NCI-H1105 (cell line): ENCODE measurements at regions not wholly inside any gene's neighbourhood (a gene's known extent, or its start where the extent isn't known, plus 50 kb on each side); places are given as distances from the start of the nearest gene placed in this dataset.
"Not testable (repeated sequence)": the region's sequence is repeated elsewhere in the genome, so short reads cannot be mapped to it uniquely, and the experiment has no call there.

Source experiments
- DNase-seq: peaks from one replicate; lab custom pipeline; 2025; lab: John Stamatoyannopoulos, UW

- no peak for DNase-seq
Observed at GRCh38 chr1:104309673-104310072, 560.0 kb downstream of the AMY1C start.

- no peak for DNase-seq
Observed at GRCh38 chr1:104315823-104316222, 566.1 kb downstream of the AMY1C start.

- DNase-seq: no peak
Observed at GRCh38 chr1:104322131-104322530, 572.4 kb downstream of the AMY1C start.

- no peak for DNase-seq
Observed at GRCh38 chr1:104329278-104329677, 579.6 kb downstream of the AMY1C start.

GRCh38 chr1:104331763-104332162 lies 582.1 kb downstream of the AMY1C start:
- DNase-seq: no peak

- not testable (repeated sequence) for DNase-seq
Observed at GRCh38 chr1:104337927-104338326, 588.2 kb downstream of the AMY1C start.

DNA sequence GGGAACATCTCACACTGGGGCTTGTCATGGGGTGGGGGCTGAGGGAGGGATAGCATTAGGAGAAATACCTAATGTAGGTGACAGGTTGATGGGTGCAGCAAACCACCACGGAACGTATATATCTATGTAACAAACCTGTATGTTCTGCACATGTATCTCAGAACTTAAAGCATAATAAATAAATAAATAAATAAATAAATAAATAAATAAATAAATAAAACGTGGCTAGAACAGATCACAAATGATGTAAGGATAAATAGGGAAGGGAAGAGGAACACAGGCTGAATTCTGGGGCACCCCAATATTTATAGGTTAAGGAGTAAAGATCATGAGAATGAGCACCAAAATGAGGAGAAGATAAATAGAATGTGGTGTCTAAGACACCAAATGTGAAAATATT lies 592.2 kb downstream of the AMY1C start:
- no peak for DNase-seq

DNA sequence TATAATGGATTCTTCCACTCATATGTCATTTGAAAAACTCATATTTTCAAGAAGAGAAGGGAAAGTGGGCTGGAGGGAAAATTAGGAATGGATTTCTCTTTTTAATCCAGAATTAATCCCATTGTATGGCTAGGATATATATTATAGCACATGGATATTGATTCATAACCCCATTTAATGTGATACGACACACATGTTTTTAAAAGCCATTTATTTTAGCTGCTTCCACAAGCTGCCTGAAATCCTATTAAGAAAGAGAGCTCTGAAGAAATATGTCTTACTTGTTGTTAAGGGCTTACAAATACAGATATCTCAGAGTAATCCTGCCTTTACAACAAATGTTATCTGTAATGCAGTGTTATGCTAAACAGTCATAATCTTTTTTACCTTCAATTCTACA lies 598.6 kb downstream of the AMY1C start:
- no peak for DNase-seq

GRCh38 chr1:104353580-104353979 lies 603.9 kb downstream of the AMY1C start:
- DNase-seq: no peak

DNA sequence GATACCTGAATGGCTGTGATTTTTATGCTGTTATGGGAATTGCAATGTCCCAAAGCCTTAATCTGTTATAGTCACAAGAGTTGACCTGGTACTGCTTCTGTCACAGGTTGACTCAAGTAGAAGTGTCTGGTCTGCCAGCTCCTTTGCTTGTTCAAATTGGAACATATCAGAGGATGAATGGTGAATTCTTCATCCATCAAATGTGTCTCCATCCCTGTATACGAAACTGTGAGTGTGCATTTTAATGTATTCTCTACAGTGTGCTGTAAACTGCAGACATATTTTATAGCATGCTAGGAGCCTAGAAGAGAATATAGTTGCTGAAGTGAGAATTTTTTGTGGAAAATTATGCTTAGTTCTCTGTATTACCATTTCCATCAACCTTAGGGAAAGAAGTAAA lies 608.4 kb downstream of the AMY1C start:
- no peak for DNase-seq

DNA sequence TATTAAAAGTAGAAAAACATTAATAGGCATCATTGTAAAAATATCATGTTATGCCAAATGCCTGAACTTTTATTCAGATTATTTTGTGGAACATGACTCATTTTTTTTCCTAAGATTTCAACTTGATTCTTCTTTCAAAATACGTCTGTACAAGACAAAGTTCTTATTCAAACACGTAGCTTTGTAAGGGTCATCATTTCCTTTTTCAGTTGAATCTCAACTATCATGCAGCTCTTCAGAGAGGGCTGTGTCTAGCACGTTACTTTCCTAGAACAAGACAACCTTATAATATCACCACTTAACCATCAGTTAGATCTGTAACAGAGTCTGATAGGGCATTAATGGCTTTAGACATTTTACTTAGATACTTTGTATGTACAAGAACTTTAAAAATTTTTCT lies 608.9 kb downstream of the AMY1C start:
- no peak for DNase-seq

GRCh38 chr1:104378414-104378813 lies 628.7 kb downstream of the AMY1C start:
- DNase-seq: no peak

- no peak for DNase-seq
Observed at GRCh38 chr1:104380003-104380402, 630.3 kb downstream of the AMY1C start.

DNA sequence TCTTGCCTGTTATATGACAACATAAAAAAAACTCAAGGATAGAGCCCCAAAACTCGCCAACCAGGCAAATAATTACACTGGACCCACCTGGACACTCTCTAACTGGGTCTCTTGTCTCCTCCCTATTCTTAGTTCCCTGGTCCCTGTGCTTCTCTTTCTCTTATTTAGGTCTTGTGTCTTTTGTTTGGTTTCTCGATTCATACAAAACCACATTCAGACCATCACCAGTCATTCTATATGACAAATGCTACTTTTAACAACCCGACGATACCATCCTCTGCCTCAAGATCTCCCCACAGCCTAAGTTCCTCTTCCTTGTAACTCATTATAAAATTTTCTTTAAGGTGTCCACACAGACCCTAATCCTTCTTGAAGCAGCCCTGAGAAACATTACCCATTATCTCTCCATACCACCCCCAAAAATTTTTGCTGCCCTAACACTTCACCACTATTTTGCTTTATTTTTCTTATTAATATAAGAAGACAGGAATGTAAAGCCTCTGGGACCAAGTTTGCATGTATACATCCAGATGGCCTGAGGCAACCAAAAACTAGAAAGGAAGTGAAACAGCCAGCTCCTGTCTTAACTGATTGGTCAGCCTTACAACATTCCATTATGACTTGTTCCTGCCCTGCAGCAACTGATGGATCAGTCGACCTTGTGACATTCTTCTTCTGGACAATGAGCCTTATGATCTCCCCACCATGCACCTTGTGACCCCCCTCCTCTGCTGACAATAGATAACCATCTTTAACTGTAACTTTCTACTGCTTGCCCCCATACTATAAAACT lies 638.2 kb downstream of the AMY1C start:
- DNase-seq: no peak

- DNase-seq: no peak
Observed at GRCh38 chr1:104392552-104392951, 642.9 kb downstream of the AMY1C start.

DNA sequence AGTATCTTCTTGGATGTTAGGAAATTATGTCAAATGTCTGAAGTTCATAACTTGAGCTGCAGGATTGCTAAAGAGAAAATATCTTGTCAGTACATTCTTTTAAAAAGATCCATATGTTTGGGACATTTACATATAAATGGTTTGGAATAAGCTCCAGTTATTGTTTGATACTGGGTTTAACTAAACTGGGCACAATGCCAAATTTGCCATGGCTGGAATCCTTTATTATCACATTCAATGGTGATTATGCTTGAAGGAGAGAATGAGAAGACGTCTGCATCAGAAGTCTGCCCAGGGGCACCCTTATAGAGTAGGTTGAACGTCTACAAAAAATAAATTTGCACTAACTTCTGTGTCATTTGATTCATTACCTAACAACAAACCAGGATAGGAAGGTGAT lies 652.5 kb downstream of the AMY1C start:
- DNase-seq: peak; percentile 85

GRCh38 chr1:104403883-104404282 lies 654.2 kb downstream of the AMY1C start:
- no peak for DNase-seq

- no peak for DNase-seq
Observed at GRCh38 chr1:104406728-104407127, 657.0 kb downstream of the AMY1C start.

GRCh38 chr1:104408268-104408667 lies 658.6 kb downstream of the AMY1C start:
- no peak for DNase-seq

- DNase-seq: no peak
Observed at GRCh38 chr1:104435255-104435654, 685.6 kb downstream of the AMY1C start.

- no peak for DNase-seq
Observed at GRCh38 chr1:104440011-104440410, 690.3 kb downstream of the AMY1C start.

GRCh38 chr1:104456724-104457123 lies 707.0 kb downstream of the AMY1C start:
- no peak for DNase-seq

GRCh38 chr1:104459886-104460285 lies 710.2 kb downstream of the AMY1C start:
- DNase-seq: no peak

DNA sequence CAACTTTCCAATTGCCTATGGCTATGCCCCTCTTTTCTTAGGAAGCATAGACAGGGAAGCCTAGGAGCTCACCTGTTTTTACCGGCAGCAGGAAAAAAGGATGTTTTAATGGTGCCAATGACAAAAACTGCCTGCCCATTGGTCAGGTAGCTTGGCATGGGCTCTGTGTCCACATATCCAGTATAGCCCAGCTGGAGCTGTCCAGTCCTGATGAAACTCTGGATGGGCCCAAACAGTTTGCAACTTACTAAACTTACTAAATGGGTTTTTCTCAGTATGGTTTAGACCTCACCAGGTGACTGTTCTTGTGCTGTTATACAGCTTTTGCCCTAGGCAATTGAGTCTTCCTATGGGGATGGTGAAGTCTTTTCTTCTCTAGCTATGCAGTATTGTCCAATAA lies 711.2 kb downstream of the AMY1C start:
- no peak for DNase-seq
